Spleen (tissue), 7 donors: ENCODE measurements at regions not wholly inside any gene's neighbourhood (a gene's known extent, or its start where the extent isn't known, plus 50 kb on each side); places are given as distances from the start of the nearest gene placed in this dataset.

ENCODE experiments used
- POLR2A ChIP-seq, 3 donors: fragments of 450-650 bp; IDR thresholded peaks; one replicate each; pipeline ENCODE4 v1.5.1; 2017; ENCODE audit warnings: antibody characterized with exemption in 3 of 3, mild to moderate bottlenecking in 1 of 3
- TF ChIP-seq, protein P1 (sequence below), 11 experiments: fragments of 200-600 bp in 7 of 11; fragments of 450-650 bp in 4 of 11; sonication (generic) in 4 of 11; IDR thresholded peaks in 8 of 11; conservative IDR thresholded peaks in 3 of 11; 1 replicate in 7 of 11; 2 replicates in 4 of 11; pipeline versions ENCODE4 v1.4.0 to v1.8.0; 2016 to 2021; ENCODE audit warnings: antibody characterized with exemption in 11 of 11, inconsistent platforms in 4 of 11, mild to moderate bottlenecking in 1 of 11
- donor health status: DM: no; HTN: no; CAD: no; lungs with moderate emphysema.
- donor health status: DM: no; HTN: no; CAD: no.
- donor health status: DM: no; HTN: no; CAD: no.

DNA sequence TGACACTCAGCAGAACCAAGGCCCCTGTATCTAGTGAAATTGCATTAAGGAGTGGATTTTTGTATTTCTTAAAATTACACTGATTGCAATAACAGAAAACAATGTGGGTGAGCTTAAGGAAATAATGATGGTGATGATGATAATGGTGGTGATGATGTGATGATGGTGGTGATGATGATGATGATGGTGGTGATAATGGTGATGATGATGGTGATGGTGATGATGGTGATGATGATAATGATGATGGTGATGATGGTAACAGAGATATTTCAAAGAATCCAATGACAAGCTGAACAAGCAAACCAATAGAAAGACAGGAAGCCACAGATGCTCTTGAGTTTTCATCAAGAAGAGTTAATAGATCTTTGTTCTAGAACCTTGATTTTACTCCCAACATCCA, 630.7 kb upstream of the AUTS2 start:
- TF ChIP-seq, protein P1, sequence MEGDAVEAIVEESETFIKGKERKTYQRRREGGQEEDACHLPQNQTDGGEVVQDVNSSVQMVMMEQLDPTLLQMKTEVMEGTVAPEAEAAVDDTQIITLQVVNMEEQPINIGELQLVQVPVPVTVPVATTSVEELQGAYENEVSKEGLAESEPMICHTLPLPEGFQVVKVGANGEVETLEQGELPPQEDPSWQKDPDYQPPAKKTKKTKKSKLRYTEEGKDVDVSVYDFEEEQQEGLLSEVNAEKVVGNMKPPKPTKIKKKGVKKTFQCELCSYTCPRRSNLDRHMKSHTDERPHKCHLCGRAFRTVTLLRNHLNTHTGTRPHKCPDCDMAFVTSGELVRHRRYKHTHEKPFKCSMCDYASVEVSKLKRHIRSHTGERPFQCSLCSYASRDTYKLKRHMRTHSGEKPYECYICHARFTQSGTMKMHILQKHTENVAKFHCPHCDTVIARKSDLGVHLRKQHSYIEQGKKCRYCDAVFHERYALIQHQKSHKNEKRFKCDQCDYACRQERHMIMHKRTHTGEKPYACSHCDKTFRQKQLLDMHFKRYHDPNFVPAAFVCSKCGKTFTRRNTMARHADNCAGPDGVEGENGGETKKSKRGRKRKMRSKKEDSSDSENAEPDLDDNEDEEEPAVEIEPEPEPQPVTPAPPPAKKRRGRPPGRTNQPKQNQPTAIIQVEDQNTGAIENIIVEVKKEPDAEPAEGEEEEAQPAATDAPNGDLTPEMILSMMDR (IDR thresholded peaks at IDR 0.05 in 8 of 11, conservative IDR thresholded peaks at IDR 0.05 in 3 of 11): no peak
- TF ChIP-seq POLR2A (IDR thresholded peaks at IDR 0.05): no peak
